Fibroblast of skin of left biceps (primary cell): ENCODE measurements at regions not wholly inside any gene's neighbourhood (a gene's known extent, or its start where the extent isn't known, plus 50 kb on each side); places are given as distances from the start of the nearest gene placed in this dataset.
A peak's percentile ranks its signal among the peaks of the same experiment; 100 is the strongest.

Experiments used
- DNase-seq, 2 experiments: peaks; one replicate each; pipeline ENCODE4 v3.0.0-alpha.2; 2013; ENCODE audit warnings: low read depth in 2 of 2

DNA sequence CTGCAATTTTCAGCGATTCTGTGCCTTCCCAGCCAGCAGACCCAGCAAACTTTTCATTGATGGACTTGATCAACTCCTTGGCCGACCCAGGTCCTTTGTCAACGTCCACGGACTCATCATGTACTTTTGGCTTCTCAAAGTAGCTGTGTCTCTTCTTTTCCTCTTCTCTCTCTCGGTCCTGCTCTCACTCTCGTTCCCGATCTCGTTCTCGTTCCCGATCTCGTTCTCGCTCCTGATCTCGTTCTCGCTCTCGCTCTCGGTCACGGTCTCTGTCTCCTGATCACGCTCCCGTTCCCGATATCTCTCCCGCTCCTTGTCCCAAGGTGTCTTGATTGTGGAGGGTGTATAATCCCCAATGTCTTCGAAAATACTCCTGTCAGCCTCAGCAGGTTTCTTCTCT lies 219.5 kb upstream of the FANCL start:
- DNase-seq: no peak

DNA sequence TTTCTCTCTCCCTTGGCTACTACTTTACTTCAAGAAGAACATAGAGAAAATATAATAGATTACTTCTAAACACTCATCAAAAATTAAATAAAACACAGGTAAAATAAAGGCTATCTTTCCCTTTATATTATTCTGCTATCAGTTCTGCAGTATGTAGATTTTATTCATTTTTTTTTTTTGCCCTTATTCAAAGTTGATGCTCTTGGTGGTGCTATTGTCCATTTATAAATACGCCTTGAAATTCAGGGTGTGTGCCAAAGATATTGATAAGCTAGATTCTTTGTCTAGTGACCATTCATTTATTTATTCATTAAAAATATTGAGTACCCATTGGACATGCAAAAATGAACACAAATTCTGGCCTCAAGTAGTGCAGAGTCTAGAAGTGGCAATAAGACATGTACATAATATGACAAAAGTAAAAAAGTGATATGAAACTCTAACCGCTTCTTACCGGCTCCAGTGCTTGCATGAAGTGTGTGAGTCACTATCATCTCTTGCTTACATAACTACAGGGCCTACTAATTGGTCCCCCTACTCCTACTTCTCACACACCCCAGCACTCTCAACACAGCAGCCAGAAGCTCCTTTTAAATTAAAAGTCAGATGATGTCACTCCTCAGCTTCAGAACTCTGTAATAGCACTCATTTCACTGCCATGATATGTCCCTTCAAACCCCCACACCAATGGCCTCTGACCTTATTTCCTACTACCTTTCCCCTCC lies 208.3 kb upstream of the FANCL start:
- no peak for DNase-seq

DNA sequence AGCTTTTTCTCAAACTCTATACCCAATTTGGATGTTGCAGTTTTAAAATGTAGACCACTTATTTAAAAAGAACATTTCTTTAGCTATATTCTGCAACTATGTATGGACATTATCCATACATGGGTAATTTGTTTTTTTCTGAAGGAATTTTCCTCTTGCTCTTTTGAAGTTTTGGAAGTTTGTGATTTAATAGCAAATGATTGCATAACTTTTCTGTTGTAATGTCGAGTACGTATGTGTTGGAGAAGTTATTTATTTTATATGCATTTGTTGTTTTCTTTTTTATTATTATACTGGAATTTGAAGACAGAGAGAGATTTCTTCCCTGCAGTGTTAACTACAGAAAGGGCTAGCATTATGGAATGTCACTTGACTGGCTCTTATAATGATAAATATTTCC lies 207.7 kb upstream of the FANCL start:
- no peak for DNase-seq

DNA sequence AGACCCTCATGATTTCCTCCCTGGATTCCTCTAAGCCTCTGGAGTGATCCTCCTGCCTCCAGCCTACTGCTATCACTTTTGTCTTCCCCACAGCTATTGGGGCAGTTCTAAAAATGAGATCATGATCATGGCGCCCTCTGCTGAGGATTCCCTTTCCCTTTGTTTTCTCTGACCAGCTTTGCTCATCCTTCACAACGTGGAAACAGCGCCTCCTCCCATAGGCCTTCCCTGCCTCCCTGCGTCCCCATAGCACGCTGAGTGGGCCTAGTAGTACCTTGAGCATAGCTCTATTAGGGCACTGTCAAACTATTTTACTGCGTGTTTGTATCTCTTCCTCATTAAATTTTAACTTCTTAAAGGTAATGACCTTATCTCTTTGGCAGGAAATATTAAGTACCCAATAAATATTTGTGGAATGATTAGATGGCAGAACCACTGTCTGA lies 207.0 kb upstream of the FANCL start:
- peak; percentile 42 to 43 for DNase-seq

DNA sequence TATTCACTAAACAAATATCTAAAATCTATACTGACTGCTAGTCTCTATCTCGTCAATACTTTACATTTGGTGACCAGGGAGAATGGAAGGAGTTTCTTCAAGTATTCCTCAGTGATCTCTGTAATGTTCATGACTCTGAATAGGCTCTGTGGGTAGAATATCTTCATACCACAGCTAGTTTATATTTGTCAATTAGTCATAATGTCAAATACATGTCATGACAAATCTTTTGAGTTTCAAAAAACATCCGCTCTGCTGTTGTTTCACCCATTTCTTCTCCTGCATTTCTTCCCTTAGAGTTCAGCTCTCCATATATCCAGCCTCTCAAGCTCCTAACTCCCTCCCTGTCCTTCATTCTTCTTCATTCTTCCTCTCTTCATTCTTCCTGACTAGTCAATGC lies 206.5 kb upstream of the FANCL start:
- no peak for DNase-seq

DNA sequence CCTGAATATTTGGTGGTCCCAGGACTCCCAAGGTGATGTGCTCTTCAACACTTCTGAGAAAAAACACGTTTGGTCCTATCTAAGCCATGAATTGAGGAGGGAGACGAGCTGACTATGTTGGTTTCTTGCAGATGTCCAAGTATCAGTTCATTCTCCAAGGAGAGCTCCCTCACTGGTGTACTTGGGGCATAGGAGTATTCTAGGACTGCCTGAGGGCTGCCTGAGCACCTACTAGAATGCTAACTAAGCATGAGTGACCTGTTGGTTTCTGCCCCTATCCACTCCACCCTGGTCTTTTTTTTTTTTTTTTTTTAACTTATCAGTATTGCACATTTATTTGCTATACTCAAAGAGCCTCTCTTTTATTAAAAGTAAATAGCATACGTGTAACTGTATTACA lies 200.5 kb upstream of the FANCL start:
- no peak for DNase-seq

DNA sequence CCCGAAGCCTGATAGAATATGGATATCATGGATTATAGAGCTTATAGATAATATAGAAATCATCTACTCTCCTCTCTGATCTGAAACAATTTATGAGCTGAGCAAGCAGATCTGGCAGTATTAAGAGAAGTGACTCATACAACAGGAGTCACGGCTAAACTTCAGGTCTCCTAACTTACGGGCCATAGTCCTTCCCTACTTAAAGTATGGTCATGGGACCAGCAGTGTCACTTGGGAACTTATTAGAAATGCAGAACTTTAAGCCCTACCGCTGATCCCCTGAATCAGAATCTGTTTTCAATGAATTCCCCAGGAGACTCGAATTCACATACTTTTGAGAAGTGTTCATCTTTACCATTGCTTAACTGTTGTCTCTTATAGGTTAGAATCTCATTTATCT lies 195.7 kb upstream of the FANCL start:
- DNase-seq: no peak

DNA sequence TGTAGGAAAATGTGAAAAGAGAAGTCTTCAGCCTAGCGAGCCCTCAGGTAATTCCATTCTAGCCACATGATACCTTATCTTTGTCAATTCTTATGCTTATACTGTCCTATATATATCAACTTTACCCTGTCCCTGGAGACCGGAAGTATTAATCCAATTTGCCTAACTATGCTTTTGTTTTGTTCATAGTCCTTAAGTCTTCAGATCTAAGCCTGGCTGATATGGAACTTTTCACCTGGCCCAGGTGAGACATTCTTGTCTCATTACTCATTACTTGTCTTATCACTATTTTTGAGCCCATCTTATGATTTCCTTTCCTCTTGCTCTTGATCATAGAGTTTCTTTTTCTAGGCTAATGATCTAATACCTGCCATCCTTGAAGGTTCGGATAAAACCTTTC lies 194.1 kb upstream of the FANCL start:
- no peak for DNase-seq

DNA sequence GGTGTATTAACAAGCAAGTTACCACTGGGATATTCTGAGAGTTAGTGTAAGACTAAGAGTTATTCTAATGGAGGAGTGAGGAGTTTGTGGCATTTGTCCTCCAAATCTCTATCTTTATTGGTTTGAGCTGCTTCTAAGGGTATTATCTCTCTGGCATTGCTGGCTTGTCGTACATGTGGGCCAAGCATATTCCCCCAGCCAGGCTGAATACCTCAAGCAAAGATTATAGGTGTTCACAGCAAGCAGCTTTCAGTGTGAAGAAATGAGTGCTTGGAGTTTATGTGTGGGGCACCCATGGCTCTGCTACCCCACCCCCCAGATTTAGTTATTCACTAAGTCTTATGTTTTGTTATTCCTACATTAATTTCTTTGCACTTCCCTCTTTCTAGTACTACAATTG lies 193.6 kb upstream of the FANCL start:
- no peak for DNase-seq

DNA sequence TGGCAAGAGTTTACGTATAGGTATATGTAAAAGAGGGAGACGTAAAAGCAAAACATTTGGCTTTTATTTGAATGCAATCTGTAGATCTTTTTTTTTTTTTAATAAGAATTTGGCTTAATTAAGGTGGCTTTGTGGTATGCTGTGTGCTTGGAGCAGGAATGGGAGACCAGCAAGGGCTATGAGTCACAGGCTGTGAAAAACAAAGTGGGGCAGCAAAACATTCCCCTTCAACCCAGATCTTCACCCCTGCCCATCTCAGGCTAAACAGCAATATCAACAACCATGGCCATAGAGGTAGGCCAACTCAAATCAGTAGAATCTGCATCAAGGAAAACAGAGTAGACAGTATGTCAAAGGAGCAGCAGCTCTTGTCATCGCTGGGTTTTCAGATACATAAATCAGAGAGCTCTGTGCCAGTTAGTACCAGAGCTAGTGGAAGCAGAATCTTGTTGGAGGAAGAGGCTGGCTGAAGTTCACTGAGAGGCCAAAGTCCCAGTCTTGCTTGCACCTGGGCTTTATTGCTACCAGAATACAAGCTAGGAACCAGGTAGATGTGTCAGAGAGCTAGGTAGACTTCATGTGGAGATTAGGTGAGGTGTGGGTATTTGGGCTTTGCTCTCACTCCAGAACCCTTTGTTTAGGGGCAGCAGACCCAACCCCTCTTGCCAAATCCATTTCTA lies 191.5 kb upstream of the FANCL start:
- DNase-seq: no peak

DNA sequence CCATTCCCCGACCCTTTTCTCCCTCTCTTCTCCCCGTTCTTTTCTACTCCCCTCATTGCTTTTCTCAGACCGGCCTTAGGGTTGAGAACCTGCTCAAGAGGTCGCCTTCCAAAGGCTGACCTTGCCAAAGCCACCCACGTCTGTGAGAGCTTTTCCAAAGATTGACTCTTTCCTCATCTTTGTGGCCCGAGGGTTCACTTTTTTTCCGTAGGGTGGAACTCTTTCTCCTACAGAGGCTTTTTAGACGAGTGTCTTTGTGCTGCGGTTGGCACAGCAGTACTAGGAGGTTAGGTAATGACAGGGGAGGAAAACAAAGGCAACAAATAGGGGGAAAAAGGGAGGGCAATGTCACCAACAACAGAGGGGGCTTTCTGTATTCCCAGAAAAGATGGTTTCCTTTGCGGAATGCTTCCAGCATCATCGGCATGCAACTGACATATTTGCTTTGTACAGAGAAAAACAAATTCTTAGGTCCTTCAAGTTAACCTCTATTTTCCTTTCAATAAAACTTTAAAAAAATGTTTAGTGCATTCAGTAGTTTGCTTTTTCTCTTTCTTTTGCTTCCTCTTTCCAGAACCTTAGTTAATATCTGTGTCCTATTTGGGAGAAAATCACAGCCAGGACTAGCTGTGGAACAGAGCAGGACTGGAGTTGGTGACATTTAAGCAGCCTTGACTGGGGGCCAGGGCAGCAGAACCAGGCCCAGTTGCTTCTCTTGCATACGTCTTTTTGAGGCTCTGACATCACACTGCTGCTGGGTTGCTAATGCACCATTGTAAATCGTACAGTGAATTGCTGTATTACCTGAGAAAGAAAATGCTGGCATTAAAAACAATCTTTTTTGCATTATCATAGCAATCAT lies 188.1 kb upstream of the FANCL start:
- DNase-seq: no peak

DNA sequence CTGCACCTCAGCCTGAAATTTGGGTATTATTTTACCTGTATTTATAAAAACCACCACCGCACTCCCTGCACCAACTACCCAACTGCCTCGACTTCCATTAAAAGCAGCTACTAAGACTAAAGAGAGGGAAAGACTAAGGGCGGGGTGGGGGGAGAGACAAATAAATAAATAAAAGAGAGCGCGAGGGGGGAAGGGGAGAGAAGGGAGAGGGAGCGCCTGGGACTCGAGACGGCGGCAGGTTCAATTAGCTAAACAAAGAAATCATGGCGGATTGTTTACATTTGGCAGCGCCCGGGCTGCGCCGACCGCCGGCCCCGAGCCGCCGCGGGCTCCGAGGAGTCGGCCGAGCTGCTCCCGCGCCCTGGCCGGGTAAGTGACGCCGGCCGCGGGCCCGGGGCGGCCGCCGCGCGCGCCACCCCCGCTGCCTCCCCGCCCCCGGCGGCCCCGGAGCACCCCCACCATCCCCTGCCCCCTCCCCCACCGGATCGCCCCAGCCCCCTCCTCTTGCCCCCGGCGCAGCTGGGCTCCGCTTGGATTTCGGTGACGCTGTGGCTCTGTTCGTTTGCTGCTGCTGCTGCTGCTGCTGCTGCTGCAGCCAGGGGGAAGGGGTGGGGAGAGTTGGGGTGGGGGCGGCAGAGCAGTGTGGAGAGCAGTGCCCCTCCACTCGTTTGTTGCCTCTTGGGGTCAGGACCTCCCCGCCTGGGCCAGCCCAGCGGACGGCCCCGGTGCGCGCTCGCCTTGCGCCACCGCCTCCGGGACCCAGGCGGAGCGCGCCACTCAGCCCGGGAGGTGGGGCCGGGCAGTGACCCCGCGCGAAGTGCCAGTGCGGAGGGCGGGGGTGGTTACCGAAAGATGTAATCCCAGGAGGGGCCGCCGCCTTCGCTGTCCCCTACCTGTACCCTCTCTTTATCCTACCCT lies 187.2 kb upstream of the FANCL start:
- no peak for DNase-seq

DNA sequence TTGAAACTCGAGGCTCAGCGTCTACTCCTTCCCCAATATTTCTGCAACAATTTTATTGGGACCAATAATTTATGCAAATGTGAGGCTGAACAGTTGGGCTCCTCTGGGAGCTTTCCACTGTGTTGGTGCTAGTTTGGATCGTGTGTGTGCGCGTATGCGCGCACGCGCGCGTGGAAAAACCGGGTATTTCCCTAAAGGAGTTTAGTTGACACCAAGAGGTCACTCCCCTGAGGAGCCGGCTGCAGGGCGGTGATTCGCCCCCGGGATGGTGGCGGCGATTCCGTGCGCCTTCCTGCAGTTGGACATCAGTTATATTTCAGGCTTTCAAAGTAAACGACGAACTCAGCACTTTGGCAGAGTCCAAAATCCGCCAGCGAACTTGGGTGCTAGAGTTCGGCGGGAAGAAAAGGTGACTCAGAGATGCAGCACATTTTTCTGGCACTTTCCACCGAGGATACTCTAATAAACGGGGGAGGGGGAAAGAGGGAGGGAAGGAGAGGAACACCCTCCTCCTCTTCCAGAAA lies 186.5 kb upstream of the FANCL start:
- DNase-seq: no peak

DNA sequence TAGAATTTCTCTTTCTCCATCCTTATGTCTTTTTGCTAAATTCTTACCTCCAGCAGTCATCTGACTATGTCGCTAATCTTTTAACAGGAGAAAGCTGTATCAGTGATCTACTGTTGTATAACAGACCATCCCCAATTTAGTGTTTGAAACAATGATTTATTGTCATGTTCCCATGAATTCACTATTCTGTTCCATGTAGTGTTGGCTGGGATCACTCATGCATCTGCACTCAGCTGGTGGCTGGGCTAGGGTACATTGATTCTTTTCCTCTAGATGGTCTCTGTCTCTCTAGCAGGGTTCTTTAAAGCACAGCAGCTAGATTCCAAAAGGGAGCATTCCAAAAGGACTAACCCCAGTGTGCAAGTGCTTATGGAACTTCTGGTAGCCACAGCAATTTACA lies 184.2 kb upstream of the FANCL start:
- no peak for DNase-seq

DNA sequence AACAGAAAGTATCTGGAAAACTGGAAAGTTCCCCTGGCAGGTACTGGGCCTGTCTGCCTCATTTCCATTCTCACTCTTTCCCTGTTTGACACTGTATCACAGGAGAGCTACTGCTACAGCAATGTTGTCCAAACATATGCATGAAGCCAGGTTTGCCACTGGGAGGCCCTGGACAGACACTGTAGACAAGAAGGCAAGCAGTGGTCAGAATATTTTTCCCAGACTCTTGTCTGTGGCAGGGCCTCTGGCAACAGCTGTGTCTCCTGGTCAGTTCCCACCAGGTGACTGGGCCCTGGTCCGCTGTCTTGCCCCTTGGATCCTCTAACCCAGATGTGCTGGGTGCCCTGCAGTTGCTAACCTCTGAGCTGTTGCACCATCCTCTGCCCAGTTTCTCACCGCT lies 178.9 kb upstream of the FANCL start:
- no peak for DNase-seq

DNA sequence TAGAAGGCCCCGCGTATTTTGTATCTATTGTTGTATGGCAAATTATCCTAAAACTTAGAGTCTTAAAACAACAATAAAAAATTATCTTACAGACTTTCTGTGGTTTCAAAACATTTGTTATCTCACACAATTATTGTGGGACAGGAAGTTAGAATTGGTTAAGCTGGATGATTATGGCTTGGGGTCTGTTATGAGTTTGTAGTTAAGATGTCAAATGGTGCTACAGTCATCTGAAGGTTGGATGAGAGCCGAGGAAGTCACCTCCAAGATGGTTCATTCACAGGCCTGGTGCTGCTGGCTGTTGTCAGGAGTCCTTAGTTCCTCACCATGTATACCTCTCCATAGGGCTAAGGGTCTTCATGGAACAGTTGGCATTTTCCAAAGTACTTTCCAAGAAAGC lies 175.6 kb upstream of the FANCL start:
- DNase-seq: no peak

DNA sequence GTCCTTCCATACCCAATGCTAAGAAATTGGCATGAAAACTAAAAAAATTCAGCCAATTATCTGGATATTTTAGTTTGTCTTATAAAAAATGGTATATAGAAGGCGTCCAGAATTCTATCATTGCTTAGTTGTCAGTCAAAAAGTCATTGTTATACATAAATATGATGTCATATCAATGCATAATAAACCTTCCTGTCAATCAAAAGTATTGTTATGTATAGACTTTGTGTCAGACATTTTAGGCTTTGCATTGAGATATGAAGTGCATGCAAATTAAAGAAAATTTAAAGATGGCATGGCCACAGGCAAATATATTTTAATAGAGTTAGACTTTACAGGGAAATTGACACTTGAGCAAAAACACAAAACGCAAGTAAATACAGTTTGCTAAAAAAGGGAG lies 173.4 kb upstream of the FANCL start:
- DNase-seq: no peak

DNA sequence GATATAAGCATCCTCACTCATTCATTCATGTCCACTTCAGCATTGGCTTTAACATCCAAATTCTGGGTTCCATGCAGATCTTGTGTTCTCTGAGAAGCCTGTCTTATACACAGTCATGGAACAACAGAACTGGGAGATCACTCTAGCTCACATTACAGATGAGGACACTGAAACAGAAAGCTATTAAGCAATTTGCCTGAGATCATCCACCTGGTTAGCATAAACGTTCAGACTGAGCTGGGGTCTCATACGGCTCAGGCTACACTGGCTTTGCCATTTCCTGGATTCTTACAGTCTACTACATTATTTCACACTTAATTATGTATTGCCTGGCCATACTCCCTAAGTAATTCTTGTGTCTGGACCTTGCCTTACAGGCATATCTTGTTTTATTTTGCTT lies 169.4 kb upstream of the FANCL start:
- no peak for DNase-seq

DNA sequence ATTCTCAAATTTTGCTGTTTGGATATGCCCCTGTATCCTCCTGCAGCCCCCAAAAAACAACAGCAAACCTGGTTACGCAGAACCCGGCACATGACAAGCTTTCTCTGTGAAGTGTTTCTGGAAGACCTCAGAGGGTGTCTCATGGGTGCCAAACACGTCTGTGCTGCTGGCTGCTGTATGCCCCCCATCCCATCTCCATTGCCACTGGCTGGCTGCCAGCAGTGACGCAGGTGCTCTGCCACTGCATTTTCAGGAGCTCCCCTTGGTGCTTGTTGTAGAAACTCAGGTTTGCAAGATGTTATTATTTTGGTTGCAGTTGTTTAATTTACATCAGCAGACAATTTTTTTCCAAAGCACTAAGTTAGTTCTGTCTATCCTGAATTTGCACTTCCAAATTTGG lies 166.4 kb upstream of the FANCL start:
- no peak for DNase-seq

DNA sequence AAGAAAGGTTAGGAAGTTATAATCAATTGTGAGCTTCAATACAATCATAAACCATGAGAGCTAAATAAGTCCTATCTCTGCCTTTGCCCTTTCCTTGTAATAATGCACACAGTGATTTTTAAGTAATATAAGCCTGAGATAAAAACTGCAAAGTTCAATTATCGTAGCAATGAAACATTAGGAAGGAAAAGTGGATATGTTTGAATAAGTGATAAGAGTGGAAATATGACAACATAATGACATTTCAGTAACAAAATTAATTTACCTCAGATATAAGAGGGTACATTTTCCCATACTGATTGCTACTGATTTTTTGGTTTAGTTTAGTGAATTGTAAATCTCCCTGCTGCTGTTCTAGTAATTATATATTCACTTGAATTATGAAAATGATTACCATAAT lies 164.2 kb upstream of the FANCL start:
- DNase-seq: no peak

DNA sequence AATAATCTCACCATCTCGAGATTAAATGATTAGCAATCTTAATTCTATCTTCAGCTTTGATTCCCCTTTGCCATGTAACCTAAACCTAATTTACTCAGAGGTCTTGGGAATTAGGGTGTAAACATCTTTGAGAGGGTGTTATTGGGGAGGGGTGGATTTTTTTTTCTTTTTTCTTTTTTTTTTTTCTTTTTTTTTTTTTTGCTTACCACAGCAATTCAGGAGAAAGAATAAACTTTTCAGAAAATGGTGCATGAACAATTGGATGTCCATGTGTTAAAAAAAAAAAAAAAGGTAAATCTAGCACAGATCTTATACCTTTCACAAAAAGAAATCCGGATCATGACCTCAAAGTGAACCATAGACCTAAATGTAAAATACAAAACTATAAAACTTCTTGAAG lies 160.8 kb upstream of the FANCL start:
- DNase-seq: no peak

DNA sequence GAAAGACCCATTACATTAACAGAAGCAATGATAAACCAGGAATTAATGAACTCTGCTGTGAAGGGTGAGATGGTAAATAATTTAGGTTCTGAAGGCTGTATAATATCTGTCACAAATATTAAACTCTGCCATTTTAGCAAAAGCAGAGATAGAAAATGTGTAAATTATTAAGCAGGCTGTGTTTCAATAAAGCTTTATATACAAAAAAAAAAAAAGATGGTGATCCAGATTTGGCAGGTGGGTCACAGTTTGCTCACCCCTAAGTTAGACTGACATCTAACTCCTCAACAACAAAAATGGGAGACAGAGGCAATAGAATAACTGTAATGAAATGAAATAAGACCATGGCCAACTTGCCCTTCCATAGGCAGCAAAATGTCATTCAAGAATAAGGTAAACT lies 157.3 kb upstream of the FANCL start:
- DNase-seq: no peak
